Vagina (tissue), 2 donors: ENCODE measurements at regions not wholly inside any gene's neighbourhood (a gene's known extent, or its start where the extent isn't known, plus 50 kb on each side); places are given as distances from the start of the nearest gene placed in this dataset.

ENCODE experiments used
- POLR2A ChIP-seq, 2 donors: fragments of 450-650 bp; IDR thresholded peaks; one replicate each; pipeline ENCODE4 v1.6.1; 2017; ENCODE audit warnings: antibody characterized with exemption in 2 of 2, mild to moderate bottlenecking in 2 of 2, moderate library complexity in 2 of 2
- POLR2AphosphoS5 ChIP-seq, 2 donors: sonication (generic); formaldehyde crosslinking; IDR thresholded peaks; one replicate each; pipeline ENCODE4 v1.9.0; 2017; ENCODE audit warnings: antibody characterized with exemption in 2 of 2, mild to moderate bottlenecking in 2 of 2, low read depth in 1 of 2; ENCODE audit not compliant: insufficient read depth in 1 of 2
- TF ChIP-seq, protein P1 (sequence below), 3 experiments: fragments of 450-650 bp in 2 of 3; fragments of 200-600 bp in 1 of 3; sonication (generic) in 1 of 3; IDR thresholded peaks; one replicate each; pipeline ENCODE4 v1.5.1; 2017 to 2019; ENCODE audit warnings: antibody characterized with exemption in 3 of 3, mild to moderate bottlenecking in 2 of 3, moderate library complexity in 2 of 3

DNA sequence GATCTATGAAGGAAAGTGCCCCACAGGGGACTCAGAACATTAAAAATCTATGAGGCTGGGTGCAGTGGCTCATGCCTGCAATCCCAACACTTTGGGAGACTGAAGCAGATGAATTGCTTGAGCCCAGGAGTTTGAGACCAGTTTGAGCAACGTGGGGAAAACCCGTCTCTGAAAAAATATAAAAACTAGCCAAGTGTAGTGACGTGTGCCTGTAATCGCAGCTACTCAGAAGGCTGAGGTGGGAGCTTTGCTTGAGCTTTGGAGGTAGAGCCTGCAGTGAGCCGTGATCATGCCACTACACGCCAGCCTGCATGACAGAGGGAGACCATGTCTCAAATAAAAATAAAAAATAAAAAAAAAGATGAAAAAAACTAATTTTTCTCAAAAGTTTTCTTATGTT is 1070.6 kb downstream of the PCDH9 start:
- TF ChIP-seq, protein P1, sequence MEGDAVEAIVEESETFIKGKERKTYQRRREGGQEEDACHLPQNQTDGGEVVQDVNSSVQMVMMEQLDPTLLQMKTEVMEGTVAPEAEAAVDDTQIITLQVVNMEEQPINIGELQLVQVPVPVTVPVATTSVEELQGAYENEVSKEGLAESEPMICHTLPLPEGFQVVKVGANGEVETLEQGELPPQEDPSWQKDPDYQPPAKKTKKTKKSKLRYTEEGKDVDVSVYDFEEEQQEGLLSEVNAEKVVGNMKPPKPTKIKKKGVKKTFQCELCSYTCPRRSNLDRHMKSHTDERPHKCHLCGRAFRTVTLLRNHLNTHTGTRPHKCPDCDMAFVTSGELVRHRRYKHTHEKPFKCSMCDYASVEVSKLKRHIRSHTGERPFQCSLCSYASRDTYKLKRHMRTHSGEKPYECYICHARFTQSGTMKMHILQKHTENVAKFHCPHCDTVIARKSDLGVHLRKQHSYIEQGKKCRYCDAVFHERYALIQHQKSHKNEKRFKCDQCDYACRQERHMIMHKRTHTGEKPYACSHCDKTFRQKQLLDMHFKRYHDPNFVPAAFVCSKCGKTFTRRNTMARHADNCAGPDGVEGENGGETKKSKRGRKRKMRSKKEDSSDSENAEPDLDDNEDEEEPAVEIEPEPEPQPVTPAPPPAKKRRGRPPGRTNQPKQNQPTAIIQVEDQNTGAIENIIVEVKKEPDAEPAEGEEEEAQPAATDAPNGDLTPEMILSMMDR (IDR thresholded peaks at IDR 0.05) = no peak
- no peak for TF ChIP-seq POLR2A (IDR thresholded peaks at IDR 0.05)
- TF ChIP-seq POLR2AphosphoS5 (IDR thresholded peaks at IDR 0.05; ENCODE audit: insufficient read depth in 1 of 2, low read depth in 1 of 2) = no peak
